ENCODE measurements at regions not wholly inside any gene's neighbourhood (a gene's known extent, or its start where the extent isn't known, plus 50 kb on each side); places are given as distances from the start of the nearest gene placed in this dataset.

- CTCF ChIA-PET, result interaction anchor here (0.7 to 1.8 kb wide), 2 partner anchors 70 to 141 kb away, joined by 3 to 4 read pairs; no protein-coding TSS in a partner anchor
Measured at GRCh38 chr10:43760514-43760913, 111.8 kb upstream of the ZNF32 start.

GRCh38 chr10:43759216-43759615, 110.5 kb upstream of the ZNF32 start:
- Histone ChIP-seq H3K9me3 (ENCODE audit: control insufficient read depth, insufficient read depth, low read length) (peaks cover 5% of the 10 kb centered on the region; the same call in 1 of the 2 replicates), H3K4me3 (ENCODE audit: low read depth, low read length) (no peak overlapping the region), H3K27ac (ENCODE audit: low read depth, low read length) (no peak overlapping the region), H3K27me3 (ENCODE audit: control insufficient read depth, insufficient read depth, low read length) (no peaks in the 10 kb centered on the region)
- ChIA-PET CTCF (no interaction called here), POLR2A (no interaction called here)
- no peak for DNase-seq (ENCODE audit: low read depth, low spot score)
- TF ChIP-seq CTCF (IDR thresholded peaks at IDR 0.05; ENCODE audit: low read depth, low read length), result no peak

More at GRCh38 chr10:43760514-43760913, 111.8 kb upstream of the ZNF32 start:
- Histone ChIP-seq H3K27ac (ENCODE audit: low read depth, low read length) (no peak overlapping the region), H3K9me3 (ENCODE audit: control insufficient read depth, insufficient read depth, low read length) (peaks cover 5% of the 10 kb centered on the region; the same call in 1 of the 2 replicates), H3K27me3 (ENCODE audit: control insufficient read depth, insufficient read depth, low read length) (no peaks in the 10 kb centered on the region), H3K4me3 (ENCODE audit: low read depth, low read length) (no peak overlapping the region)
- TF ChIP-seq CTCF (IDR thresholded peaks at IDR 0.05; ENCODE audit: low read depth, low read length), result no peak
- POLR2A ChIA-PET, result no interaction called here
- DNase-seq (ENCODE audit: low read depth, low spot score), result no peak

GRCh38 chr10:43756341-43756740, 107.7 kb upstream of the ZNF32 start:
- ChIA-PET POLR2A (no interaction called here), CTCF (no interaction called here)
- DNase-seq (ENCODE audit: low read depth, low spot score), result no peak
- Histone ChIP-seq H3K27ac (ENCODE audit: low read depth, low read length) (no peak overlapping the region), H3K9me3 (ENCODE audit: control insufficient read depth, insufficient read depth, low read length) (peaks cover 5% of the 10 kb centered on the region; the same call in 1 of the 2 replicates), H3K4me3 (ENCODE audit: low read depth, low read length) (no peak overlapping the region), H3K27me3 (ENCODE audit: control insufficient read depth, insufficient read depth, low read length) (no peaks in the 10 kb centered on the region)
- no peak for TF ChIP-seq CTCF (IDR thresholded peaks at IDR 0.05; ENCODE audit: low read depth, low read length)

- DNase-seq (ENCODE audit: low read depth, low spot score), result no peak
- Histone ChIP-seq H3K9me3 (ENCODE audit: control insufficient read depth, insufficient read depth, low read length) (no peaks in the 10 kb centered on the region), H3K4me3 (ENCODE audit: low read depth, low read length) (no peak overlapping the region), H3K27me3 (ENCODE audit: control insufficient read depth, insufficient read depth, low read length) (no peaks in the 10 kb centered on the region), H3K27ac (ENCODE audit: low read depth, low read length) (no peak overlapping the region)
- TF ChIP-seq CTCF (IDR thresholded peaks at IDR 0.05; ENCODE audit: low read depth, low read length), result no peak
- POLR2A ChIA-PET, result no interaction called here
- CTCF ChIA-PET, result no interaction called here
Measured at GRCh38 chr10:43754569-43755260, 106.0 kb upstream of the ZNF32 start.

- Histone ChIP-seq H3K4me3 (ENCODE audit: low read depth, low read length) (no peak overlapping the region), H3K27ac (ENCODE audit: low read depth, low read length) (no peak overlapping the region), H3K9me3 (ENCODE audit: control insufficient read depth, insufficient read depth, low read length) (no peaks in the 10 kb centered on the region; the same call in 1 of the 2 replicates), H3K27me3 (ENCODE audit: control insufficient read depth, insufficient read depth, low read length) (no peaks in the 10 kb centered on the region)
- no peak for DNase-seq (ENCODE audit: low read depth, low spot score)
- TF ChIP-seq CTCF (IDR thresholded peaks at IDR 0.05; ENCODE audit: low read depth, low read length), result no peak
- POLR2A ChIA-PET, result no interaction called here
- CTCF ChIA-PET, result no interaction called here
Measured at GRCh38 chr10:43753397-43754061, 104.8 kb upstream of the ZNF32 start.
